BE2C (cell line): ENCODE measurements at regions not wholly inside any gene's neighbourhood (a gene's known extent, or its start where the extent isn't known, plus 50 kb on each side); places are given as distances from the start of the nearest gene placed in this dataset.

ENCODE experiments used
- DNase-seq: peaks from one replicate; pipeline ENCODE4 v3.0.0-alpha.2; 2020
- H3K27me3 ChIP-seq: fragments of 250-450 bp; sonication (Bioruptor Pico); 2 replicates; pipeline ENCODE4 v1.5.1; 2020; ENCODE audit warnings: mild to moderate bottlenecking
- H3K36me3 ChIP-seq: fragments of 250-450 bp; sonication (Bioruptor Pico); 2 replicates; pipeline ENCODE4 v1.5.1; 2020; ENCODE audit warnings: mild to moderate bottlenecking
- H3K4me1 ChIP-seq: fragments of 250-450 bp; sonication (Bioruptor Pico); 2 replicates; pipeline ENCODE4 v1.5.1; 2020
- H3K4me3 ChIP-seq: 2 replicates; pipeline ENCODE4 v1.5.1; 2011; ENCODE audit warnings: low read depth, low read length
- H3K9me3 ChIP-seq: fragments of 250-450 bp; sonication (Bioruptor Pico); 2 replicates; pipeline ENCODE4 v1.5.1; 2020
- TF ChIP-seq, protein P1 (sequence below): IDR thresholded peaks from 2 replicates; pipeline ENCODE4 v1.5.1; 2012; ENCODE audit warnings: mild to moderate bottlenecking, low read depth, low read length

DNA sequence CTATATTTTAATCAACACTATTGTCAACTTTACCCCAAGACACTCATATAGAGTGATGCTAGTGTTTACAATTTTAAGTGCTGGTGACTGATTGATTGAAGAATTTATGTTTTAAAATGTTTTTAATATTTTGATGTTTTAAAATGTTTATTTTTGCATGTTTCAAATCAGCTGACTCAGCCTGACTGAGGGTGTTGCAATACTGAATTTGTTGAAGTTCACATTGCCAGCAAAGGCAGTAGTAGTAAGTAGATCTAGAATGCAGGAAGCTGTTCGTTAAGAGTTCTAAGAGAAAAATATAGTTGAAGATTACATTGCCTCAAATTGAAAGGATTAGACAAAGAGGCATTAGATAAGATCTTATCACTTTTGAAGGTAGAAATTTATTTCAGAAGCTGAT is 977.6 kb downstream of the IGSF11 start:
- TF ChIP-seq, protein P1, sequence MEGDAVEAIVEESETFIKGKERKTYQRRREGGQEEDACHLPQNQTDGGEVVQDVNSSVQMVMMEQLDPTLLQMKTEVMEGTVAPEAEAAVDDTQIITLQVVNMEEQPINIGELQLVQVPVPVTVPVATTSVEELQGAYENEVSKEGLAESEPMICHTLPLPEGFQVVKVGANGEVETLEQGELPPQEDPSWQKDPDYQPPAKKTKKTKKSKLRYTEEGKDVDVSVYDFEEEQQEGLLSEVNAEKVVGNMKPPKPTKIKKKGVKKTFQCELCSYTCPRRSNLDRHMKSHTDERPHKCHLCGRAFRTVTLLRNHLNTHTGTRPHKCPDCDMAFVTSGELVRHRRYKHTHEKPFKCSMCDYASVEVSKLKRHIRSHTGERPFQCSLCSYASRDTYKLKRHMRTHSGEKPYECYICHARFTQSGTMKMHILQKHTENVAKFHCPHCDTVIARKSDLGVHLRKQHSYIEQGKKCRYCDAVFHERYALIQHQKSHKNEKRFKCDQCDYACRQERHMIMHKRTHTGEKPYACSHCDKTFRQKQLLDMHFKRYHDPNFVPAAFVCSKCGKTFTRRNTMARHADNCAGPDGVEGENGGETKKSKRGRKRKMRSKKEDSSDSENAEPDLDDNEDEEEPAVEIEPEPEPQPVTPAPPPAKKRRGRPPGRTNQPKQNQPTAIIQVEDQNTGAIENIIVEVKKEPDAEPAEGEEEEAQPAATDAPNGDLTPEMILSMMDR = no peak
- Histone ChIP-seq H3K36me3 (no peaks in the 10 kb centered on the region), H3K27me3 (no peaks in the 10 kb centered on the region), H3K4me3 (no peak overlapping the region), H3K4me1 (no peaks in the 10 kb centered on the region), H3K9me3 (no peaks in the 10 kb centered on the region)
- DNase-seq = no peak

DNA sequence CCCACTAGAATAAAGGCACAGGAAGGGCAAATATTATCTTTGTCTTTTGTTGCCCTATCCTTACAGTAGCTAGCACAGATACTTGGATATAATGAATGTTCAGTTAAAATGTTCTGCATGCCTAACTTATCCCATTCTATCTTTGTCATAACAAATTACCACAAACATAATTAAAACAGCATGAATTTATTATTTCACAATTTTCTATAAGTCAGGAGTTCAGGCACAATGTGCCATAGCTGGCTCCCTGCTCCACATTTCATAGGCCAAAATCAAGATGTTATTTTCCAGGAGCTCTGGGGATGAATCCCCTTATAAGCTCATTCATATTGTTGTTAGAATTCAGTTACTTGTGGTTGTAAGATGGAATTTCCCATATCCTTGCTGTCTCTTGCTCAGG is 975.5 kb downstream of the IGSF11 start:
- no peak for DNase-seq
- Histone ChIP-seq H3K36me3 (no peaks in the 10 kb centered on the region), H3K27me3 (no peaks in the 10 kb centered on the region), H3K4me3 (no peak overlapping the region), H3K9me3 (no peaks in the 10 kb centered on the region), H3K4me1 (no peaks in the 10 kb centered on the region)
- TF ChIP-seq, protein P1 = no peak

DNA sequence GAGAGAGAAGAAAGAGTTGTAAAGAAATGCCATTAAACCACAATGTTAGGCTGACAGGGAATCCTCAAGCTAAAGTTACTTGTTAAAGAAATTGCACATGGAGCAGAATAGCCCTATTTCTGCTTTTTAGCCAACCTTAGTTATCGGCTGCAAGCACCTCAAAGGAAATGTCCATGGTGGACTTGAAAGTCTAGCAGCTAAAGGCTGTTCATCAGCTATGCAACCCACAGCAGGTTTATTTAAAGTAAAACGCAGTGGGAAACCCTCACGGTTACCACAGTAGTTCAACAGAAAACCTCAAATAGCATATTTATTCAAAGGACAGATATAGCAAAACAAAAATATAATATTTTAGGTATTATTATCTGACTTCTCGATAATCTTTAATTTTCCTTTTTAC is 967.2 kb downstream of the IGSF11 start:
- Histone ChIP-seq H3K4me3 (no peak overlapping the region), H3K9me3 (no peaks in the 10 kb centered on the region; the same call in none of the 2 replicates), H3K4me1 (no peaks in the 10 kb centered on the region), H3K36me3 (no peaks in the 10 kb centered on the region), H3K27me3 (no peaks in the 10 kb centered on the region)
- no peak for DNase-seq
- TF ChIP-seq, protein P1 = no peak

GRCh38 chr3:118075873-118076272 is 958.8 kb downstream of the IGSF11 start:
- DNase-seq = peak; percentile 29
- H3K9me3 ChIP-seq = no peaks in the 10 kb centered on the region
- H3K36me3 ChIP-seq = no peaks in the 10 kb centered on the region
- H3K4me1 ChIP-seq = no peaks in the 10 kb centered on the region; the same call in 1 of the 2 replicates
- TF ChIP-seq, protein P1 = no peak
- no peaks in the 10 kb centered on the region for H3K27me3 ChIP-seq
- no peak overlapping the region for H3K4me3 ChIP-seq

DNA sequence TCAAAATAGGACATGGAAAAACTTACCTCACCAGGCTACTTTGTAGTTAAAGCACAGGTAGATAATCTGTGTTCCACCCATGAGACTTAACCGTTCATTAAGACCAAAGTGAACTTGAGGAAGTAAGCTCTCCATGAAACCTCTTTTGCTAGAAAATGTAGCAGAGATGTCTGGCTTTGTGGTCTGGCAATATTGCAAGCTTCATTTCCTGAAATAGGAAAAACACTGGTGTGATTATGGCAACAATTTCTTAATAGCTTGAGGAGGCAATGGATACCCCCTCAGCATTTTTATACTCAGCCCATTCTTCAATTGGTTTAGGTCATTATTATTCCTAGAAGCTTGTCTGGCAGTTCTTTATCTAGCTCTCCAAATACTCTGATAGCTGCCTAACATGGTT is 957.3 kb downstream of the IGSF11 start:
- Histone ChIP-seq H3K9me3 (no peaks in the 10 kb centered on the region), H3K4me3 (no peak overlapping the region), H3K36me3 (no peaks in the 10 kb centered on the region), H3K27me3 (no peaks in the 10 kb centered on the region), H3K4me1 (no peaks in the 10 kb centered on the region; the same call in 1 of the 2 replicates)
- TF ChIP-seq, protein P1 = no peak
- no peak for DNase-seq

GRCh38 chr3:118080889-118081288 is 953.8 kb downstream of the IGSF11 start:
- Histone ChIP-seq H3K4me3 (no peak overlapping the region), H3K36me3 (no peaks in the 10 kb centered on the region), H3K27me3 (no peaks in the 10 kb centered on the region), H3K9me3 (no peaks in the 10 kb centered on the region), H3K4me1 (no peaks in the 10 kb centered on the region; the same call in 1 of the 2 replicates)
- no peak for DNase-seq
- TF ChIP-seq, protein P1 = no peak
